ENCODE measurements at regions not wholly inside any gene's neighbourhood (a gene's known extent, or its start where the extent isn't known, plus 50 kb on each side); places are given as distances from the start of the nearest gene placed in this dataset.

DNA sequence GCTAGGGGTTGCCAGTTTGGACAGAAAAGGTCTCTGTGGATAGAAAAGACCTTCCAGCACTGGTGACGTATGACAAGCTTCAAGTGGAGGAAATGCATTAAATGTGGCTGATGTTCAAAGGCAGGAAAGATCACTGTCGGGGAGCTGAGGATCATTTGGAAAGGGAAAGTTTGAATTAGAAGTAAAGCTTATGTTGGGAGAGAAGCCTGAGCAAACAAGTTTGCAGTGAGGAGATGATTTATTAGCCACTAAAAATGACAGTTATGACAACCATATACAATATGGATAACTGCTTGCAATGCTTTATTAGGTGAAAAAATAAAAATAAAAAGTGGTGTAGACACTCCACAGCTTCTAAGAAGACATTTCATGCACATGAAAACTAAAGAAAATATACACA, 135.3 kb upstream of the HS3ST1 start (continued):
- TF ChIP-seq, protein P1, sequence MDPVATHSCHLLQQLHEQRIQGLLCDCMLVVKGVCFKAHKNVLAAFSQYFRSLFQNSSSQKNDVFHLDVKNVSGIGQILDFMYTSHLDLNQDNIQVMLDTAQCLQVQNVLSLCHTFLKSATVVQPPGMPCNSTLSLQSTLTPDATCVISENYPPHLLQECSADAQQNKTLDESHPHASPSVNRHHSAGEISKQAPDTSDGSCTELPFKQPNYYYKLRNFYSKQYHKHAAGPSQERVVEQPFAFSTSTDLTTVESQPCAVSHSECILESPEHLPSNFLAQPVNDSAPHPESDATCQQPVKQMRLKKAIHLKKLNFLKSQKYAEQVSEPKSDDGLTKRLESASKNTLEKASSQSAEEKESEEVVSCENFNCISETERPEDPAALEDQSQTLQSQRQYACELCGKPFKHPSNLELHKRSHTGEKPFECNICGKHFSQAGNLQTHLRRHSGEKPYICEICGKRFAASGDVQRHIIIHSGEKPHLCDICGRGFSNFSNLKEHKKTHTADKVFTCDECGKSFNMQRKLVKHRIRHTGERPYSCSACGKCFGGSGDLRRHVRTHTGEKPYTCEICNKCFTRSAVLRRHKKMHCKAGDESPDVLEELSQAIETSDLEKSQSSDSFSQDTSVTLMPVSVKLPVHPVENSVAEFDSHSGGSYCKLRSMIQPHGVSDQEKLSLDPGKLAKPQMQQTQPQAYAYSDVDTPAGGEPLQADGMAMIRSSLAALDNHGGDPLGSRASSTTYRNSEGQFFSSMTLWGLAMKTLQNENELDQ (CRISPR knock-in tag; IDR thresholded peaks at IDR 0.05; ENCODE audit: borderline replicate concordance): no peak
- TF ChIP-seq OTX1 (CRISPR knock-in tag; IDR thresholded peaks at IDR 0.05) (no peak), TGIF2 (CRISPR knock-in tag; IDR thresholded peaks at IDR 0.05) (no peak), GATAD2B (IDR thresholded peaks at IDR 0.05; ENCODE audit: borderline replicate concordance) (no peak), SNRNP70 (optimal IDR thresholded peaks at IDR 0.05; ENCODE audit: low read depth, low read length) (no peak), MTA2 (IDR thresholded peaks at IDR 0.05; ENCODE audit: low read depth) (no peak)
- TF ChIP-seq, protein P2, sequence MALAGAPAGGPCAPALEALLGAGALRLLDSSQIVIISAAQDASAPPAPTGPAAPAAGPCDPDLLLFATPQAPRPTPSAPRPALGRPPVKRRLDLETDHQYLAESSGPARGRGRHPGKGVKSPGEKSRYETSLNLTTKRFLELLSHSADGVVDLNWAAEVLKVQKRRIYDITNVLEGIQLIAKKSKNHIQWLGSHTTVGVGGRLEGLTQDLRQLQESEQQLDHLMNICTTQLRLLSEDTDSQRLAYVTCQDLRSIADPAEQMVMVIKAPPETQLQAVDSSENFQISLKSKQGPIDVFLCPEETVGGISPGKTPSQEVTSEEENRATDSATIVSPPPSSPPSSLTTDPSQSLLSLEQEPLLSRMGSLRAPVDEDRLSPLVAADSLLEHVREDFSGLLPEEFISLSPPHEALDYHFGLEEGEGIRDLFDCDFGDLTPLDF (CRISPR knock-in tag; IDR thresholded peaks at IDR 0.05): no peak

DNA sequence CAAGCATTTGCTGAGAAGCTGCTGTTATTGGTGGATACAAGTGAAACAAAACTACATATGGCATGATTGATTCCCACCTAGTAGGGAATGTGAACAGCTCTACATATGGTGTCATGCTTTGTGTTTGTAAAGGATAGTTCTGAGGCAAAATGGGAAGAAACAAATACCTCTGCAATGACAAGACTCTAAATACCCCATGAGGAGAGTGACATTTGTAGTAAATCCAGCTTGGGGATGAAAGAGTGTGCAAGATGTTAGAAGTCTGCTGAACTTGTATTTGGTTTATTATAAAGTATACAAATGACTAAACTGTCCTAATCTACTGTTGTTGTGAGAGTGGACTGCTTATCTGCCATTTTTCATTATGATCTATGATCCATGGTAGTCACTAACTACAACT, 120.8 kb upstream of the HS3ST1 start:
- ChIA-PET POLR2A (no interaction called here), CTCF (ENCODE audit: low intra/inter-chr PET ratio) (no interaction called here)
- no peak overlapping the region for H3K4me3 ChIP-seq
- no peaks in the 10 kb centered on the region for H3K36me3 ChIP-seq (ENCODE audit: control insufficient read depth, insufficient read depth, low read length)
- no TSS peak for BruUV-seq (replicated peaks)
- H3K9me3 ChIP-seq (replicated peaks; ENCODE audit: control insufficient read depth, insufficient read depth, low read depth, low read length): no peaks in the 10 kb centered on the region
- no peak overlapping the region for H3K4me2 ChIP-seq (ENCODE audit: insufficient read depth, low read length)
- H2AFZ ChIP-seq (ENCODE audit: low read depth, low read length): no peak overlapping the region
- in situ Hi-C loops (cut with MboI) (no loop called here), intact Hi-C loops (cut with micrococcal nuclease) (no loop called here)
- no peaks in the 10 kb centered on the region for H3K9me1 ChIP-seq (ENCODE audit: control insufficient read depth, insufficient read depth, low read length)
- no peaks in the 10 kb centered on the region for H3K79me2 ChIP-seq (ENCODE audit: control insufficient read depth, insufficient read depth, low read length)
- FAIRE-seq (no peak), DNase-seq (ENCODE audit: extremely low read depth in 1 of 4, low spot score in 3 of 4) (no peak), ATAC-seq (no peak)
- no peak overlapping the region for H3K27ac ChIP-seq (ENCODE audit: extremely low read depth, low read depth, low read length)
- no peak overlapping the region for H3K9ac ChIP-seq (ENCODE audit: insufficient read depth in 1 of 2, low read depth in 2 of 2, low read length in 2 of 2)
- H4K20me1 ChIP-seq (replicated peaks; ENCODE audit: control insufficient read depth, insufficient read depth, low read length): no peaks in the 10 kb centered on the region
- H3K4me1 ChIP-seq (replicated peaks in 1 of 2; ENCODE audit: control insufficient read depth in 2 of 2, insufficient read depth in 2 of 2, low read length in 2 of 2): no peaks in the 10 kb centered on the region
- TF ChIP-seq TCF3 (CRISPR knock-in tag; IDR thresholded peaks at IDR 0.05): no peak
- no peaks in the 10 kb centered on the region for H3K27me3 ChIP-seq (ENCODE audit: control insufficient read depth in 2 of 2, insufficient read depth in 2 of 2, low read length in 2 of 2)

Data from K562 (cell line).